ENCODE measurements at regions not wholly inside any gene's neighbourhood (a gene's known extent, or its start where the extent isn't known, plus 50 kb on each side); places are given as distances from the start of the nearest gene placed in this dataset.

DNA sequence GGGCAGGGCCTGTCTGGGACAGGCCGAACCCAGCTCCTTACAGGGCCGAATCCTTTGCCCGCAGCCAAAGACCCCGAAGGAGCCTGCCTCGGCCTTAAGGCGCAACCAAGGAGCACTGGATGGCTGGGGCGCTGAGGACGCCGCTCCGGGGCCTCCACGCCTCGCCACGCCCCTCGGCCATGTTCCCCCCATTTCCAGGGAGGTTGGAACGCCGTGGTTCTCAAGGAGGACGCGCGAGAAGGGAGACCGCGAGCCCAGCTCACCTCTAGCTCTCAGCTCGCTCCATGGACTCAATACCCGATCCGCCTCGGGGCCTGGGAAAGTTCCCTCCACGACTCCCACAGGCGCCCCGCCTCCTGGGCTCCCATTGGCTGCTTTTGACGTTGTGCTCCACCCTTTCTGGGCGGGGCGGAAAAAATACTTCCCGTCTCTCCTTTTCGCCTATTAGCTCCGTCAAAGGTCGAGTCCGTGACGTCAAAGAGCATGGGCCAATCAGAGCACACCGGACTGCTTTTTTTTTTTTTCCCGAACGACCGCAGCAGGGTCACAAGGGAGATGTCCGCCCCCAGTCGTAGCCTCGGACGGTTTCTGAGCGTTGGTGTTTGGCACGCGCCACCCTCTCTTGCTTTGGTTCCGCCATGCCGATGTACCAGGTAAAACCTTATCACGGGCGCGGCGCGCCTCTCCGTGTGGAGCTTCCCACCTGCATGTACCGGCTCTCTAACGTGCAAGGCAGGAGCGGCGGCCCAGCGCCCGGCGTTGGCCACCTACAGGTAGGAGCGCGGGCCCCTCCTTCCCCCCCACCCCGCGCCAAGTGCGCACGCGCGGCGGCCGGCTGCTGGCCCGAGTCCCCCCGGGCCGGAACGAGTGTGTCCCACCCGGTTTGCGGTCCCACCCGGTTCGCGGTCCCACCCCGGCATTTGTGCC is 305.7 kb downstream of the TYW1 start:
- TF ChIP-seq, protein P1, sequence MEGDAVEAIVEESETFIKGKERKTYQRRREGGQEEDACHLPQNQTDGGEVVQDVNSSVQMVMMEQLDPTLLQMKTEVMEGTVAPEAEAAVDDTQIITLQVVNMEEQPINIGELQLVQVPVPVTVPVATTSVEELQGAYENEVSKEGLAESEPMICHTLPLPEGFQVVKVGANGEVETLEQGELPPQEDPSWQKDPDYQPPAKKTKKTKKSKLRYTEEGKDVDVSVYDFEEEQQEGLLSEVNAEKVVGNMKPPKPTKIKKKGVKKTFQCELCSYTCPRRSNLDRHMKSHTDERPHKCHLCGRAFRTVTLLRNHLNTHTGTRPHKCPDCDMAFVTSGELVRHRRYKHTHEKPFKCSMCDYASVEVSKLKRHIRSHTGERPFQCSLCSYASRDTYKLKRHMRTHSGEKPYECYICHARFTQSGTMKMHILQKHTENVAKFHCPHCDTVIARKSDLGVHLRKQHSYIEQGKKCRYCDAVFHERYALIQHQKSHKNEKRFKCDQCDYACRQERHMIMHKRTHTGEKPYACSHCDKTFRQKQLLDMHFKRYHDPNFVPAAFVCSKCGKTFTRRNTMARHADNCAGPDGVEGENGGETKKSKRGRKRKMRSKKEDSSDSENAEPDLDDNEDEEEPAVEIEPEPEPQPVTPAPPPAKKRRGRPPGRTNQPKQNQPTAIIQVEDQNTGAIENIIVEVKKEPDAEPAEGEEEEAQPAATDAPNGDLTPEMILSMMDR (IDR thresholded peaks at IDR 0.05) = peak in 5 of 7 experiments; percentile 11 to 63 (median 38)
- TF ChIP-seq POLR2AphosphoS5 (IDR thresholded peaks at IDR 0.05) = peak in 2 of 3 donors; percentile 46 to 69
- TF ChIP-seq EP300 (IDR thresholded peaks at IDR 0.05) = peak; percentile 34
- no peak for TF ChIP-seq POLR2A (IDR thresholded peaks at IDR 0.05)
